Neural progenitor cell (in vitro differentiated cells): ENCODE measurements at regions not wholly inside any gene's neighbourhood (a gene's known extent, or its start where the extent isn't known, plus 50 kb on each side); places are given as distances from the start of the nearest gene placed in this dataset.
A peak's percentile ranks its signal among the peaks of the same experiment; 100 is the strongest.

Experiments used
- DNase-seq: peaks from one replicate; pipeline ENCODE4 v3.0.0-alpha.2; 2016; ENCODE audit warnings: low spot score
- H2AFZ ChIP-seq: fragments of 200-600 bp; sonication (generic); replicated peaks from 2 replicates; pipeline ENCODE4 v1.6.1; 2016; ENCODE audit warnings: antibody characterized with exemption
- H3F3A ChIP-seq: fragments of 200-600 bp; sonication (generic); 2 replicates; pipeline ENCODE4 v1.6.1; 2016; ENCODE audit warnings: antibody characterized with exemption, low read depth
- H3K27ac ChIP-seq: fragments of 200-600 bp; sonication (generic); 2 replicates; pipeline ENCODE4 v1.5.1; 2016; ENCODE audit warnings: mild to moderate bottlenecking
- H3K27me3 ChIP-seq: fragments of 200-600 bp; sonication (generic); 2 replicates; pipeline ENCODE4 v1.6.1; 2016; ENCODE audit warnings: mild to moderate bottlenecking, moderate library complexity
- H3K36me3 ChIP-seq: fragments of 200-600 bp; sonication (generic); 2 replicates; pipeline ENCODE4 v1.5.1; 2016
- H3K4me1 ChIP-seq: fragments of 200-600 bp; sonication (generic); 2 replicates; pipeline ENCODE4 v1.6.1; 2016; ENCODE audit warnings: mixed run types
- H3K4me2 ChIP-seq: fragments of 200-600 bp; sonication (generic); 2 replicates; pipeline ENCODE4 v1.6.1; 2016
- H3K4me3 ChIP-seq: fragments of 200-600 bp; sonication (generic); 2 replicates; pipeline ENCODE4 v1.5.1; 2016
- H3K79me2 ChIP-seq: fragments of 200-600 bp; sonication (generic); 2 replicates; pipeline ENCODE4 v1.6.1; 2016; ENCODE audit warnings: low read depth
- H3K9ac ChIP-seq: fragments of 200-600 bp; sonication (generic); 2 replicates; pipeline ENCODE4 v1.6.1; 2016
- H3K9me3 ChIP-seq: fragments of 200-600 bp; sonication (generic); 2 replicates; pipeline ENCODE4 v1.5.1; 2016; ENCODE audit warnings: low read depth
- H4K20me1 ChIP-seq: fragments of 200-600 bp; sonication (generic); 2 replicates; pipeline ENCODE4 v1.6.1; 2016; ENCODE audit warnings: low read depth
- H3K27ac Mint-ChIP-seq: 3 replicates; pipeline ENCODE4 v1.8.0; 2021; ENCODE audit warnings: mixed read lengths
- H3K27me3 Mint-ChIP-seq: 2 replicates; pipeline ENCODE4 v1.8.0; 2022; ENCODE audit warnings: low read depth, mild to moderate bottlenecking, inconsistent platforms, moderate library complexity, mixed read lengths; ENCODE audit not compliant: insufficient read depth
- H3K36me3 Mint-ChIP-seq: 3 replicates; pipeline ENCODE4 v1.8.0; 2021; ENCODE audit warnings: mixed read lengths
- H3K4me1 Mint-ChIP-seq: 3 replicates; pipeline ENCODE4 v1.8.0; 2021; ENCODE audit warnings: mixed read lengths
- H3K4me3 Mint-ChIP-seq: 3 replicates; pipeline ENCODE4 v1.8.0; 2021; ENCODE audit warnings: mild to moderate bottlenecking, moderate library complexity, mixed read lengths
- H3K9me3 Mint-ChIP-seq: 3 replicates; pipeline ENCODE4 v1.8.0; 2020; ENCODE audit warnings: mixed read lengths
- EZH2 ChIP-seq: fragments of 200-600 bp; sonication (generic); IDR thresholded peaks from 2 replicates; pipeline ENCODE4 v1.6.1; 2017; ENCODE audit warnings: antibody characterized with exemption, mild to moderate bottlenecking, moderate library complexity
- EZH2phosphoT487 ChIP-seq: fragments of 200-600 bp; sonication (generic); IDR thresholded peaks from 2 replicates; pipeline ENCODE4 v1.6.1; 2017; ENCODE audit warnings: antibody characterized with exemption
- TF ChIP-seq, protein P1 (sequence below): fragments of 200-600 bp; sonication (generic); IDR thresholded peaks from 2 replicates; pipeline ENCODE4 v1.5.1; 2017; ENCODE audit warnings: antibody characterized with exemption, mild to moderate bottlenecking

DNA sequence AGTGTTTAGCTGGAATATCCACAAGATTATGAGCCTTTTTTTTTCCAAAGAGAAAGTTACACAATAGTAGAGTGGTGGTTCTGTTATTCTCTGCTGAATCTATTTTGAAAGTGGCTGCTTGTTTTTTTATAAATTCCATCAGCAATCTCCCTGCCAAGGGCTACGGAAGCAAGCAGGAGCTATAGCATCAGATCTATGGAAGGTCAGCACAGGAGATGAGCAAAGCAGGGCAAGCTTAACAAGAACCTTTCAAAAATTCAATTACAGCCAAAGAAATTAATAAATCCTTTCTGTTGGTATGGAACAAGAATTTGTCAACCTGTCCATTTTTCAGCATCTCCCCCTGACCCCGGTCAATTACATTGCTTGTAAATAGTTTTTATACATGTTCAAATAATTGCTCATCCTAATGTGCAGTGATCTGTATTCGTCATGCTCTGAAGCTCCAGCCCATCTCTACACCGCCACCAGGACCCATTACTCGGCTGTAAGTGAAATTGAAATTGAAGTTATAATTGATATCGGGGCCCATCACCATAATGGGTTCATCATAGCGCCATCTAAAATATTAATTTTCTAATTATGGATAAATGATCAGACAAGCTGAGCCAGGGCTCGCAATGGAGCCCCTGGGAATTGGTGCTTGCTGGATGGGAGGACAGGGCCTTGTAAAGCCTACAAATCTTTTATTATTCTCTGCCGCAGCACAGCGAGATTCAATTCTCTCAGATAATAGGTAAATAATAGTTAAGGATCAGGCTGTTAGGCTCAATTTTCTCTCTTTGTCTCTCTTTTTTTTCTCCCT, 215.1 kb downstream of the ATG4C start:
- no peaks in the 10 kb centered on the region for H3K79me2 ChIP-seq
- H4K20me1 ChIP-seq = peaks cover 4% of the 10 kb centered on the region
- no peak overlapping the region for H3K4me2 ChIP-seq
- H3K9me3 Mint-ChIP-seq = no peaks in the 10 kb centered on the region
- TF ChIP-seq, protein P1, sequence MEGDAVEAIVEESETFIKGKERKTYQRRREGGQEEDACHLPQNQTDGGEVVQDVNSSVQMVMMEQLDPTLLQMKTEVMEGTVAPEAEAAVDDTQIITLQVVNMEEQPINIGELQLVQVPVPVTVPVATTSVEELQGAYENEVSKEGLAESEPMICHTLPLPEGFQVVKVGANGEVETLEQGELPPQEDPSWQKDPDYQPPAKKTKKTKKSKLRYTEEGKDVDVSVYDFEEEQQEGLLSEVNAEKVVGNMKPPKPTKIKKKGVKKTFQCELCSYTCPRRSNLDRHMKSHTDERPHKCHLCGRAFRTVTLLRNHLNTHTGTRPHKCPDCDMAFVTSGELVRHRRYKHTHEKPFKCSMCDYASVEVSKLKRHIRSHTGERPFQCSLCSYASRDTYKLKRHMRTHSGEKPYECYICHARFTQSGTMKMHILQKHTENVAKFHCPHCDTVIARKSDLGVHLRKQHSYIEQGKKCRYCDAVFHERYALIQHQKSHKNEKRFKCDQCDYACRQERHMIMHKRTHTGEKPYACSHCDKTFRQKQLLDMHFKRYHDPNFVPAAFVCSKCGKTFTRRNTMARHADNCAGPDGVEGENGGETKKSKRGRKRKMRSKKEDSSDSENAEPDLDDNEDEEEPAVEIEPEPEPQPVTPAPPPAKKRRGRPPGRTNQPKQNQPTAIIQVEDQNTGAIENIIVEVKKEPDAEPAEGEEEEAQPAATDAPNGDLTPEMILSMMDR = no peak
- no peak for TF ChIP-seq EZH2
- TF ChIP-seq EZH2phosphoT487 = no peak
- H3K27me3 ChIP-seq = no peaks in the 10 kb centered on the region
- no peak for DNase-seq
- H2AFZ ChIP-seq = no peak overlapping the region
- no peaks in the 10 kb centered on the region for H3K36me3 ChIP-seq
- no peak overlapping the region for H3K27ac Mint-ChIP-seq
- no peak overlapping the region for H3K9ac ChIP-seq
- H3K4me1 Mint-ChIP-seq = peaks cover 25% of the 10 kb centered on the region
- H3F3A ChIP-seq = peaks cover 6% of the 10 kb centered on the region
- peaks cover 22% of the 10 kb centered on the region for H3K4me1 ChIP-seq
- H3K4me3 Mint-ChIP-seq = no peak overlapping the region
- H3K27ac ChIP-seq = no peak overlapping the region
- H3K9me3 ChIP-seq = no peaks in the 10 kb centered on the region
- peaks cover 8% of the 10 kb centered on the region for H3K27me3 Mint-ChIP-seq
- no peaks in the 10 kb centered on the region for H3K36me3 Mint-ChIP-seq
- H3K4me3 ChIP-seq = no peak overlapping the region

DNA sequence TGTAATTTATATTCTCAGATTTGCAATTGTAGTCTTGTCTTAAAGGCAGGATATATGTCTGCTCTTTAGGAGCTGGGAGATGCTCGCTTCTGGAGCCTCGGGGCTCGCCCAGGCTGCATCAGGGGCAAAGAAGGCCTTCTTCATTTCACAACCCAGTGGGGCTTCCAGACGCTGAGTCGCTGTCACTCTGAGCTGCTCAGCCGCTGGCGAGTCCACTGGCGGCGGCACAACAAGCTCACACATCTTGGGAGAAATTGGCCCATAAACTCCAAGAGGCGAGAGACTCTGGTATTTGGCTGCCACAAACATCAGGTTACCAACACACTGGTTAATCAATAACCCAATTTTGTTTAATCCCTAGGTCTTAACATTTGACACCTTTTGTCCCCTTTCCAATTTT, 216.6 kb downstream of the ATG4C start:
- Histone ChIP-seq H3K27me3 (no peaks in the 10 kb centered on the region), H3K9ac (no peak overlapping the region), H3K9me3 (no peaks in the 10 kb centered on the region), H4K20me1 (peaks cover 4% of the 10 kb centered on the region), H3K36me3 (no peaks in the 10 kb centered on the region), H3K27ac (no peak overlapping the region), H2AFZ (no peak overlapping the region), H3K4me3 (no peak overlapping the region), H3K79me2 (no peaks in the 10 kb centered on the region), H3K4me1 (peaks cover 22% of the 10 kb centered on the region), H3F3A (peaks cover 6% of the 10 kb centered on the region), H3K4me2 (peak overlapping the region; percentile 25)
- Mint-ChIP-seq H3K9me3 (no peaks in the 10 kb centered on the region), H3K27me3 (peaks cover 10% of the 10 kb centered on the region), H3K36me3 (no peaks in the 10 kb centered on the region), H3K4me1 (peaks cover 25% of the 10 kb centered on the region), H3K4me3 (no peak overlapping the region), H3K27ac (no peak overlapping the region)
- DNase-seq = peak; percentile 59
- TF ChIP-seq, protein P1 = no peak
- TF ChIP-seq EZH2phosphoT487 (no peak), EZH2 (no peak)

DNA sequence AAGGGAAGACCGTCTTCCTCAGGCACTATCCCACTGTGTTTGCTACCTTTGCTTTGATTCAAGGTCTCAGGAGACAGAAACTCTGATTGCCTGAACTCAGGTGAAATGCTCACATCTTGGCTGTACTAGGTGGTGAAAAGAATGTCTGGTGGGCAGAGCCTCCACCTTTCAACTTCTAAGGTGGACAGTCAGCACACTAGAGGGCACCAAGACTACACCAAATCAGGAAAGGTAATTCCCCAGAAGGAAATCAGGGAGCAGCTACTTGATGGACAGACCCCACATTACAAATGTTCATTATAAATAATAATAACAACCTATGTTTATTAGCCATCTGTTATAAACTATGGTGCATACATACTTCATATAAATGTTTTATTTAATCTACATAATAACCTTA, 220.9 kb downstream of the ATG4C start:
- Histone ChIP-seq H3K36me3 (no peaks in the 10 kb centered on the region), H3K9me3 (no peaks in the 10 kb centered on the region), H2AFZ (no peak overlapping the region), H4K20me1 (peaks cover 4% of the 10 kb centered on the region), H3K4me1 (peaks cover 21% of the 10 kb centered on the region), H3K4me3 (no peak overlapping the region), H3K9ac (no peak overlapping the region), H3K79me2 (no peaks in the 10 kb centered on the region), H3K27ac (no peak overlapping the region), H3K4me2 (no peak overlapping the region), H3K27me3 (no peaks in the 10 kb centered on the region), H3F3A (peaks cover 6% of the 10 kb centered on the region)
- Mint-ChIP-seq H3K4me3 (no peak overlapping the region), H3K27me3 (peaks cover 5% of the 10 kb centered on the region), H3K36me3 (no peaks in the 10 kb centered on the region), H3K4me1 (peaks cover 14% of the 10 kb centered on the region), H3K9me3 (no peaks in the 10 kb centered on the region), H3K27ac (no peak overlapping the region)
- TF ChIP-seq EZH2 = no peak
- TF ChIP-seq, protein P1 = peak; percentile 61
- peak; percentile 53 for DNase-seq
